Stimulated activated CD4-positive, alpha-beta T cell treated with anti-CD3 and anti-CD28 coated beads, Interleukin-4, amount 100 ng/mL, for 48 hours (primary cell): ENCODE measurements at regions not wholly inside any gene's neighbourhood (a gene's known extent, or its start where the extent isn't known, plus 50 kb on each side); places are given as distances from the start of the nearest gene placed in this dataset.
"Not testable (repeated sequence)": the region's sequence is repeated elsewhere in the genome, so short reads cannot be mapped to it uniquely, and the experiment has no call there.

Experiments used
- DNase-seq, 2 donors: peaks; one replicate each; pipeline ENCODE4 v3.0.0-alpha.2; 2020; ENCODE audit warnings: low read depth in 2 of 2

DNA sequence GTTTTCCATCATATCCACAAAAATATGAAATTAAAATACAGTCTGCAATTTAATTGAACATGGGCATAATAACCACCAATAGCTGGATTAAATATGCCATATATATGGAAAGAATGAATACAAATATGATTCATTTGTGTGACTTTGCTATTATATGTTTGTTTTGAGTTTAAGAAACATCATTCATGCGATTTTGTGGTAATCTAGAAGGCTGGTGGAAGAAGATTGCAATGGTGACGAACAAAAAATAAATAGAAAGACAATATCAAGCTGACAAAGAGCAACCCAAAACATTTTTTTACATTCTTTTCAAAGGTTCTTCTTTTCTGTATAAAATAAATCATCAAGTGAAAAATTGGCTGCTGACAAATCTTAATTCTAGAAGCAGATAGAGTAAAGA is 610.0 kb downstream of the MAT2B start:
- DNase-seq: no peak

DNA sequence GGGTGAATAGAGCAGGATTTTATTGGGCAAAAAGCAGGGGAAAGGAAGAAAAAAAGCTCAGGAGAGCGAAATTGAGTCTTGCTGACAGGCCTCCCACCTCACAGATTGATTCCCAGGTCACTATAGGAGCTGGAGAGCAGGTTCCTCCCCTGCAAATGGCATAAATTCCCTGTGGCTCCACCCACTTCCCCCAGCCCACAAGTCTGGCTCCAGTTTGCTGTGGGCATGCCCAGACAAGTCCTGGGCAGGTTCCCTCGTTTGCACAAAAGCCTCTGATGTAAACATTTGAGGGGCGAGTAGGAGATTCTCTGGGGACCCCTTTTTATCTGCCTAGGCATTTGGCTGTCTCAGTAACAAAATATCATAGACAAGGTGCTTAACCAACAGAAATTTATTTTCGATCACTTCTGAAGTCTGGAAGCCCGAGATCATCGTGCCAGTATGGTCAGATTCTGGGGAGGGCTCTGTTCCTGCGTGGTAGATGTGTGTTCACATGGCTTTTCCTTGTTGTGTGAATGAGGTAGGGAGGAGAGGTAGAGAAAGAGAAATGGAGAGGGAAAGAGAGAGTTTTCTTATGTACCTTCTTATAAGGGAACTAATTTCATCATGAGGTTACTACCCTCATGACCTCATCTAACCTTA is 614.5 kb downstream of the MAT2B start:
- DNase-seq: no peak

DNA sequence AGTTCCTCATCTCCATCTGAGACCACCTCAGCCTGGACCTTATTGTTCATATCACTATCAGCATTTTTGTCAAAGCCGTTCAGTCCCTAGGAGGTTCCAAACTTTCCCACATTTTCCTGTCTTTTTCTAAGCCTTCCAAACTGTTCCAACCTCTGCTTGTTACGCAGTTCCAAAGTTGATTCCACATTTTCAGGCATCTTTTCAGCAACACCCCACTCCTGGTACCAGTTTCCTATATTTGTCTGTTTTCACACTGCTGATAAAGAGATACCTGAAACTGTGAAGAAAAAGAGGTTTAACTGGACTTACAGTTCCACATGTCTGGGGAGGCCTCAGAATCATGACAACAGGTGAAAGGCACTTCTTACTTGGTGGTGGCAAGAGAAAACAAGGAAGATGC is 622.1 kb downstream of the MAT2B start:
- DNase-seq: no peak

DNA sequence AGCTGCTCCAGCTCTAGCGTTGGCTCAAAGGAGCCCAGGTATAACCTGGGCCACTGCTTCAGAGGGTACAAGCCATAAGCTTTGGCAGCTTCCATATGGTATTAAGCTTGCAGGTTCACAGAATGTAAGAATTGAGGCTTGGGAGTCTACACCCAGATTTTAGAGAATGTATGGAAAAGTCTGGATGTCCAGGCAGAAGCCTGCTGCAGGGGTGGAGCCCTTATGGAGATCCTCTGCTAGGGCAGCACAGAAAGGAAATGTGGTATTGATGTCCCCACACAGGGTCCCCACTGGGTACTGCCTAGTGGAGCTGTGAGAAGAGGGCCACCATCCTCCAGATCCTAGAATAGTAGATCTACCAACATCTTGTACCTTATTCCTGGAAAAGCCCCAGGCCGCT is 626.9 kb downstream of the MAT2B start:
- DNase-seq: no peak

DNA sequence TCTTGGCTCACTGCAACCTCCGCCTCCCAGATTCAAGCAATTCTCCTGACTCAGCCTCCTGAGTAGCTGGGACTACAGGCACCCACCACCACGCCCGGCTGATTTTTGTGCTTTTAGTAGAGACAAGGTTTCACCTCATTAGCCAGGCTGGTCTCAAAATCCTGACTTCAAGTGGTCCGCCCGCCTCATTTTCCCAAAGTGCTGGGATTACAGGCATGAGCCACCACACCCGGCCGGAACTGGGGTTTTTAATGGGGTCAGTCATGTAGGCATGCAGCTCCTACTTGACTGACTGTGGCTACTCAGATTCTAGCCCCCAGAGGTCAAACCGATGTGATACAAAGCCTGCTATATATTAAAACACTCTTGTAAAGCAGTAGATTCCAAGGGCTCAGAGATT is 631.7 kb downstream of the MAT2B start:
- no peak for DNase-seq

DNA sequence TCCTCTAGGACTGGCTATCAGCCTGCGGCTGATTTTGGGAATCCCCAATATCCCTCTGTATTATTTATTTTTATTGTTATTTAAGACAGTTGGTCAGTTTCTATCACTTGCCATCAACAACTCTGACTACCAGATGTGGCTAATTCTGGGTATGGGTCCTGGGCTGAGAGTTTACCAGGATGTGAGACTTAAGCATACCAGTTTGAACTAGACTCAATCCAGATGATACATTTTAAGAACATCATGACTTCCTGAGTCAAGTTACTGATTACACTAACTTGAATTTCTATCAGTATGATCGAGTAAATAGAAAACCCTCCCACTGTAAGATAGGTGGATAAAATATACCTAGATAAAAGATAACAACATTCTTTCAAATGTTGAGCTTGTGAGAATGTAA is 634.0 kb downstream of the MAT2B start:
- no peak for DNase-seq

DNA sequence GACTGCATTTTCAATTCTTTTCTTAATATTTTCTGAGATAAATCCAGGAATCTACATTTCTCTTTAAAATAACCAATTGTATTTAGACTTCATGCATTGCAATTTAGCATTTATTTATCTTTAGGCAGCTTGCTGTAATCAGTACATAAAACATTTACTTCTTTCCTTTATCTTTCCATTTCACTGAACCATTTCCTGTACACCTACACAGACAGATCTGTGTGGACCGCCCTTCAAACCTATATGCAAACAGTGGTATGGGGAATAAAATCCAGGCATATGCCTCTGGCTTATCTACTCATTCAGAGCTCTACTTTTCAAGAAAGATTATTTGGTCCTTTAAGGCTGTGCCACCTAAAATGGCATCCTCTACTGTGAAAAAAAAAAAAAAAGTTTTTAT is 640.0 kb downstream of the MAT2B start:
- no peak for DNase-seq

DNA sequence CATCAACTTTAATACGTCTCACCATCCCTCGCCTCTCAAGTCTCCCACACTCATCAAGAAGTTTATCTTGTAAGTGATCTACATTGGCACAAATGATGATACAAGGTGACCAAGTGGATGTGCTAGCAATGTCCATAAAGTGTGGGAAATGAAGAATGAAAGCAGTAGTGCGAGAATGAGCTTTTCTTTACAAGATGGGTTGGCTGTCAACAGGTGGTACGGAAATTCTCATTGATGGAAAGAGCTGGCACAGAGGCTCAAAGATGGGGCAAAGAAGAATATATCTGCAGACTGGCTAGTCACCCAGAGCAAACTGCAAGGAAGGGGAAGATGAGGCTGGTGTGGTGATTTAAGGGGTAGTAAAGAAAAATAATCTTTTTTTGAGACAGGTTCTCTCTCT is 640.8 kb downstream of the MAT2B start:
- no peak for DNase-seq

DNA sequence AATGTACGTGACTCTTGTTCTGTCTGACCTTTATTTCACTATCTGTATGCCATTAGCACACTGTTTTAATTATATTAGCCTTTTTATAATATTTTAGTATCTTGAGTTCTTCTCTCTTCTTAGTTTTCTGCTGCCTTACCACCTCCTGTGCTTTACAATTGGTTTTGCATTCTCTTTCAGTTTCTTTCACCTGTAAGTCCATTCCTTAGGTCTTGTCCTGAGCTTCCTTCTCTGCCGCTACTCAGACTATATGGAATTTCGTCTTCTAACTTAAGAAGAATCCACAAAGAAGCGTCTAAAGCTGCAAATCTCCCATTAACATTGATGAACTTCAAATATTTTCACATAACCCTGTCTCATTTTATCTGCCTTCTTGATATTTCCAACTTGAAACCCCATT is 642.9 kb downstream of the MAT2B start:
- no peak for DNase-seq

DNA sequence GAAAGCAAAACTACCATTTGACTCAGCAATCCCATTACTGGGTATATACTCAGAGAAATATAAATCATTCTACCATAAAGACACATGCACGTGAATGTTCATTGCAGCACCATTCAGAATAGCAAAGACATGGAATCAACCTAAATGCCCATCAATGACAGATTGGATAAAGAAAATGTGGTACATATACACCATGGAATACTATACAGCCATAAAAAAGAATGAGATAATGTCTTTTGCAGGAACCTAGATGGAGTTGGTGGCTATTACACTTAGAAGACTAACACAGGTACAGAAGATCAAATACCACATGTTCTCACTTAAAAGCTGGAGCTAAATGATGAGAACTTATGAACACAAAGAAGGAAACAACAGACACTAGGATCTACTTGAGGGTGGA is 647.1 kb downstream of the MAT2B start:
- DNase-seq: not testable (repeated sequence)

DNA sequence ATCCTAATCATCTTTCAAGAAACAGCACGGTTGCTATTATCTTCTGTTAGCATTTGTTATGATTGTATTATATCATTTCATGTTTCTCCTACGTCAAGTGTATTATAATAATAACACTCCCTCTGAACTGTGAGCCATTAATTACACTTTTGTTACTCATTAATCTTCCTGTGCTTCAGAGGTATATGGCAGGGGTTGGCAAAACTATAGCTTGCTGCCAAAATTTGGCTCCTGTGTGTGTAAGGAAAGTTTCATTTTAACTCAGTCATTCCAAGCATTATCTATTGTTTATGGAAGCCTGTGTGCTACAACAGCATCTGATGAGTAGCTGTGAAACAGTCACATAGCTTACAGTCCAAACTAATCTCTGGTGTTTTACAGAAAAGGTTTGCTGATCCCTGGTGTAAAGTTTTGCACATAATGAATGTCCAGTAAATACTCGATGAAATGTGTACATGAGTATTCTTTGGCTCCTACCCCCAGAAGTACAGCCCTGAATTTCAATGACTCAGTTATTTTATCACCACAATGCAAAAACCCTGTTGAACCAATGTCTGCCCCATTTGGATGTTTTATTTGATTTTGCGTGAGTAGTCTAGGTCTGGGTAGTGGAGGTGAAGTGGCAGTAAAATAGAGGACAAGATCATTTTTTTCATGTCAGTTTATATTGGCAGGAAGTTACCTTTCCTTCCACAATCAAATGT is 648.2 kb downstream of the MAT2B start:
- DNase-seq: no peak

DNA sequence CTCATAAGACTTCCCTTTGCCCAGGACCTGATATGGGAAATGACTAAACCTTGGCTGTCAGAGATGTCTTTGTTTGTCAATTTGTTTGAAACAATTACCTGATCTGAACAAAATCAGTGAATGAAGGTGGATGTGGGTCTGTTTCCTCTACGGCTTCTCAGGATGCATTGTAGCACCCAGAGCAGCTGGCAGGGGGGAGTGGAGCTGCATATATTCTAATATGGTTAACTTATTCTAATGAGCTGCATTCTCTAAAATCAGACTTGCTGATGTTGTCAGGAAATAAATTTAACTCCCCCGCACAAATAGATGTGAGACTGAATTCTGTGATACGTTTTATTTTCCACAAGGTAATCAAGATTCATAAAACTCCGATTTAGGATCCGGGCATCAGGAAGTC is 665.4 kb downstream of the MAT2B start:
- no peak for DNase-seq

DNA sequence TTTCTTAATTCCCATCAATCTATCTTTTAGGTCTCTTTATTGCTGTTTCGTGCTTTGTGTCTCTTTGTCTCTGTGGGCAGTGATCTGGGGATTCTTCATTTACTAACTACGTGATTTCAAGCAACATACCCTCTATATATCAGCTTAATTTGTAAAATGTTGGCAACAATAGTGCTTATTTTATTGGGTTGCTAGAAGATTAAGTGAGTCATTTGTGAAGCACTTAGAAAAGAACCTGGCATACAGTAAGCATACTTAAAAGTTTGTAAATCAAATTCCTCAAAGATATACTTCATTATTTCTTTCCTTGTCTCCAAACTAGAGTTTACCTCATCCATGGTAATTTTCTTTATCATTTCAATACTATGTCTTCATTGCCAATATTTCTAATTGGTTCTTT is 669.7 kb downstream of the MAT2B start:
- no peak for DNase-seq

DNA sequence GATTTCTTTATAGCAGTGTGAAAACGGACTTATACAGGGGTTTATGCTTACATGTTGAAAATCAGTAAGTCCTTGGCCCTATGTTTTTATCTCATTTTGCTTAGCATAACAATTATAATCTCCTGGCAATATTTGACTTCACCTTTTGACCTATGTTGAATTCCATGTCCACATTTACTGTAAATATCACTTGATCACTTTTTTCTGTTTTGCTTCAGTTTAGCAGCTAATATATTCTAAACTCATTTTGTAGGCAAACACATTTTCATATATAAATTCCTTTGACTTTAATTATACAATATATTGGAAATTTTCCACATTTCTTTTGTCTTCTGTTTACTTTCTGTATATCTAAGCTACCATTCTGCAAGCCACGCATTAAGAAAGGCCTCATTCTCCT is 674.0 kb downstream of the MAT2B start:
- no peak for DNase-seq

DNA sequence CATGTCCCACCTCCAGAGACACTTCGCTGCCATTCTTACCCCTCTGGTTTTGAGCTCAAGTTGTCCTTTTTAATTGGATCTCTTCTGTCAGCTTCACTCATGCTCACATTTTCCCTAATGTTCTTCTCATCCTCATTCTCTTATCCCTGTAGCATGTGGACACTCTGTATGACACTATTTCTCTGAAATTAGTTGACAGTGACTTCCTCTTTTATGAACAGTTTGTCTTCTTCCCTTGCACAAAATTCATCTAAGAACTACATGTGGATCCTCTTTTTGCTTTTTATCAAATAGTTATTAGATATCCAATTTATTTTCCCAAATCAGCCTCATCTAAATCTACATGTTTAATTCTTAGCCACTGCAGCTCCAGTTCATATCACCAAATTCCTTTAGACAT is 676.2 kb downstream of the MAT2B start:
- DNase-seq: no peak

DNA sequence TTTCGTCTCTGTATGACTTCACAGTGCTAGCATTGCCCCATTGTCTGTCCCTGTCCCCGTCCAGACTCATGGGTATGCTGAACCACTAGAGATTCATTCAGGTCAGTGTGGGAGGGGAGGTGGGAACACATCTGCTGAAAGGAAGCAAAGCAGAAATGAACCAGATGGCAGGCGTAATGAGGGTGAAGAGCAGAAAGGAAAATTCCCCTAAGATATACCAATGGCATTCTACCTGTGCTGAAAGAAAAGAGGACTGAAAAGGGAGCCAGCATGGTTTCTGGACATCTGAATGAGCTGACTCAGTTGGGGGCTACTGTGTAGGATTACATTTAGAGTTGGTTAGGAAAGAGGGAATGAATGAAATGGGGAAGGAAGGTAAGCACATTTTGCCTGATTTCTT is 678.7 kb downstream of the MAT2B start:
- DNase-seq: no peak

DNA sequence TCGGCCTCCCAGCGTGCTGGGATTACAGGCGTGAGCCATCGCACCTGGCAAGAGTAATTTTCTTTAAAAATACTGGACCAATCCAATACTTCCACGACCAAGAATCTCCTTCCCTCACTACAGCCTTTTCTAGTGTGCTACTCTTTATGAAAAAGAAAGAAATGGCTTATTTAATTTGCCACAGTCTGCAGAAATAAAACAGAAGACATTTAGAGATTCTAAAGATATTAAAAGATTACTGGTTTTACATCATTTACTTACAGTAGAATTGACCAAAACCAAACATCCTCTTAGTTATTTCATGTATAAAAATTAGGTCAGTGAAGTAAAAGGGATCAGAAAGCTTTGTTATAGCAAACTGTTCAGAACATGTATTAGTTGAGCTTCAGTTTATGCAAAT is 679.6 kb downstream of the MAT2B start:
- no peak for DNase-seq

DNA sequence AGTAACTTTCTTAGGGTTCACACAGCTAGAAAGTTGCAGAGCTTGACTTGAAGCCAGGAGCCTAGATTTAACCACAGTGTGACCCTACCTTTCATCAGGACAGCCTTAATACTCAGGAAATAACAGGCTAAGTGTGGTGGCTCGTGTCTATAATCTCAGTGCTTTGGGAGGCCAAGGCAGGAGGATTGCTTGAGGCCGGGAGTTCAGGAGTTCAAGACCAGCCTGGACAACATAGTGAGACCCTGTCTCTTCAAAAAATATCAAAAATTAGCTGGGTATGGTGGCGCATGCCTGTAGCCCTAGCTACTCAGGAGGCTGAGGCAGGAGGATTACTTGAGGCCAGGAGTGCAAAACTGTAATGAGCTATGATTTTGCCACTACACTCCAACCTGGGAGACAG is 681.1 kb downstream of the MAT2B start:
- no peak for DNase-seq

DNA sequence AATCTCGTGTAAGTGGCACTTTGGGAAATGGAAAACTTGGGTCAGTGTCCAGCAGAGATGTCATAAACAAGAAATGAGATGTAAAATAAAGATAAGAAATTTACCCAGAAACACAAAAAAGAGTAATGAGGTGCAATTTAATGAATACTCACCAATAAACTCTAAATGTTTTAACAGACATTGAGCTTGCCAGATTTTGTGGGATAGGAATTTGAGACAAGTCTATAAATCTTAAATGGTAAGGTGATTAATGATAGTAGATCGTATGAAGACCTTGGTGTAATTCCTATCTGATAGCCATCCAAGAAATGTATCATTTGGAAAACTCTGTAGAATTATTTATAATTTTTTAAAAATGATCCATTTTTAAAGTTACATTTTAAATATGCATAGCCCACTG is 682.4 kb downstream of the MAT2B start:
- no peak for DNase-seq

DNA sequence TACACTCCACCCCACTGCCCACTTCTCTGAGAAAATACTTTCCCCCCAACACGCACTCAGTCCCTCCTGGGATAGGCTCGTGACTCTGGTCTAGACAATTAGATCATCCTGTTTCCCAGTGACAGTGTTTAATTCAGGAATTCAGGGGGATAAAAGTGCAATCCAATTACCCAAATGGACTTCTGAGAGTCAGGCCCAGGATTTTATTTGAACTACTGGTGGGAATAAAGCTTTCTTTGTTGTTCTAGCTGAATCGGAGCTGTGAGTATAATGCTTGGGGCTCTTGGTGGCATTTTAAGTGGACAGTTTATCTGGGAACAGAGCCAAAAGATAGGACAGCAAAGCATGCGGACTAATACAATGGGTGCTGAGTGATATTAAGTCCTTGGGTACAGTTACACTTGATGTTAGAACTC is 683.3 kb downstream of the MAT2B start:
- no peak for DNase-seq

DNA sequence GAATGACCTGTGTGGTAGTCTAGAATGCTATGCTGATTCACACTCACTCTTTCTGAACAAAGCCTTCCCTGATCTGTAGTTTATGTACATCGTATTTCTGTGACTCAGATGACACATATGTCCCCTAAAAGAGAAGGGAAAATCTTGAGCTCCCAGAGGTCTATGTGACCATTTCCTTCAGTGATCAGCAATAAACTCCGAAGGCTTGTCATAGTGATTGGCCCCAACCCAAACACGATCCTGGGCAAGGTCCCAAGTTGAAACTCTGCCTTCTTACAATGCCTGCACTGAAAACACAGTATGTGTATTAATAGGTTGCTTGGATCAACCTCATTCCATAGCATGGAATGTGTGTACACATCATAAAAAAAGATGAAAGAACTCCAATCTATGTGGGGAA is 685.8 kb downstream of the MAT2B start:
- DNase-seq: no peak

DNA sequence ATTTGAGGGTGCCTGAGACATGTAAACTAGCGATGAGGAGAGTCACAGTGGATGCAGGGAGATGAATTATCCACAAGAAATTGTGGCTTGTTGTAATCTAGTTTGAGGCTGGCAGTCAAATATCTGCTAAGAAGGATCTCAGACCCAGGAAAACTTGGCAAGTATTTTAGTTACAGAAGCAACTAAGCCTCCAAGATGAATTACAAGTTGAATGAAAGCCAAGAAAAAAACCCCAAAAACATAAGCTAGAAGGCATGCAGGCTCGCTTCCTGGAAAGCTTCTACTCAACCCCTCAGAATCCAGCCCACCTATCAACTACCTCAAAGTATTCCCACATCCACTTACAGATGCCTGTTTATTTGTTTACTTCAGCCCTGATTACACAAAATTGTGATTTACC is 696.9 kb downstream of the MAT2B start:
- no peak for DNase-seq

DNA sequence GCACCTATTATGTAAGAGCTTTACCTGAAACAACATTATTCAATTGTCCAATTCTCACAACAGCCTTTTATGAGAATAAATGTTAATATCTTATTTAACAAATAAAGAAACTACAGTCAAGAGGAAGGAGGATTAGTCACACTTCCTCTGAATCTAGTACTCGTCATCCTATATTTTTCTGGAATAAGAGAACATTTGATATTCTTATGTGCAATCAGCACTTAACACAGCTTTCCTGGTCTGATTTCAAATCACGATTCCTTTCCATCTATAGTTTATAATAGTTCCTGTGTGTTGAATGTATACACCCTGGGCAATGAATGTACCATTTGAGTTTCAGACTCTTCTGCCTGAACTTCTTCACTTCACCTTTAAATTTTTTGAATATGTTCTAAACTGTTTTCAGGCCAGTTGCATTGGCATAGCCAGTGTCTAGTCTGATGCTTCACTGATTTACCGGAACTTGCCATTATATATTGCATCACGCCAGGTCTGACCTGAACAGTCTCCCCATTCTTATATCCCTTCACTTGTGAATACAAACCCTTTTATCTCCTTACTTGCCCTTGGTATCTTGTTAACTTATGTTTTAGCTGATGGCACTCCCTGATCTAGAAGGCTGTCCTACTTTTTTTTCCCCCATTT is 698.3 kb downstream of the MAT2B start:
- DNase-seq: no peak
